A673 (cell line): ENCODE measurements at regions not wholly inside any gene's neighbourhood (a gene's known extent, or its start where the extent isn't known, plus 50 kb on each side); places are given as distances from the start of the nearest gene placed in this dataset.

Experiments
- CTCF ChIP-seq: fragments of 300-800, 200-600 bp; sonication (generic); conservative IDR thresholded peaks from 2 replicates; pipeline ENCODE4 v1.5.1; 2017; ENCODE audit warnings: low read depth, mild to moderate bottlenecking, antibody characterized with exemption, low read length, moderate library complexity, mixed read lengths
- EZH2 ChIP-seq: fragments of 200-600 bp; sonication (generic); IDR thresholded peaks from 2 replicates; pipeline ENCODE4 v1.6.1; 2017; ENCODE audit warnings: borderline replicate concordance, low read depth, mild to moderate bottlenecking, mixed read lengths, antibody characterized with exemption, low read length; ENCODE audit not compliant: poor library complexity, severe bottlenecking

- no peak for TF ChIP-seq CTCF
- no peak for TF ChIP-seq EZH2
These were observed 296.6 kb upstream of the KITLG start for GRCh38 chr12:88876857-88877256.
